ENCODE measurements at regions not wholly inside any gene's neighbourhood (a gene's known extent, or its start where the extent isn't known, plus 50 kb on each side); places are given as distances from the start of the nearest gene placed in this dataset.

- TF ChIP-seq CTCF (IDR thresholded peaks at IDR 0.05; ENCODE audit: insufficient read depth, low read length), result no peak
- H3K4me3 ChIP-seq (ENCODE audit: low read depth, low read length), result no peak overlapping the region
- no peak for DNase-seq (ENCODE audit: low read depth)
Measured at GRCh38 chr4:175929441-175929840, 117.4 kb upstream of the GPM6A start.

- no peak for DNase-seq (ENCODE audit: low read depth)
- H3K4me3 ChIP-seq (ENCODE audit: low read depth, low read length), result no peak overlapping the region
- no peak for TF ChIP-seq CTCF (IDR thresholded peaks at IDR 0.05; ENCODE audit: insufficient read depth, low read length)
Measured at GRCh38 chr4:175929932-175930331, 117.9 kb upstream of the GPM6A start.

GRCh38 chr4:175930471-175930870 is 118.4 kb upstream of the GPM6A start:
- TF ChIP-seq CTCF (IDR thresholded peaks at IDR 0.05; ENCODE audit: insufficient read depth, low read length), result no peak
- DNase-seq (ENCODE audit: low read depth), result no peak
- no peak overlapping the region for H3K4me3 ChIP-seq (ENCODE audit: low read depth, low read length)

- no peak for DNase-seq (ENCODE audit: low read depth)
- no peak for TF ChIP-seq CTCF (IDR thresholded peaks at IDR 0.05; ENCODE audit: insufficient read depth, low read length)
- H3K4me3 ChIP-seq (ENCODE audit: low read depth, low read length), result no peak overlapping the region
Measured at GRCh38 chr4:175932116-175932515, 120.1 kb upstream of the GPM6A start.

GRCh38 chr4:175934506-175934905 is 122.4 kb upstream of the GPM6A start:
- no peak for TF ChIP-seq CTCF (IDR thresholded peaks at IDR 0.05; ENCODE audit: insufficient read depth, low read length)
- no peak overlapping the region for H3K4me3 ChIP-seq (ENCODE audit: low read depth, low read length)
- DNase-seq (ENCODE audit: low read depth), result no peak

- H3K4me3 ChIP-seq (ENCODE audit: low read depth, low read length), result no peak overlapping the region
- TF ChIP-seq CTCF (IDR thresholded peaks at IDR 0.05; ENCODE audit: insufficient read depth, low read length), result no peak
- no peak for DNase-seq (ENCODE audit: low read depth)
Measured at GRCh38 chr4:175935016-175935661, 123.1 kb upstream of the GPM6A start.
